Astrocyte of the cerebellum (primary cell): ENCODE measurements at regions not wholly inside any gene's neighbourhood (a gene's known extent, or its start where the extent isn't known, plus 50 kb on each side); places are given as distances from the start of the nearest gene placed in this dataset.

Experiments
- DNase-seq: peaks from one replicate; pipeline ENCODE4 v3.0.0-alpha.2; 2011; ENCODE audit warnings: low read depth
- H3K4me3 ChIP-seq: 2 replicates; pipeline ENCODE4 v1.5.1; 2011; ENCODE audit warnings: mild to moderate bottlenecking, low read depth, low read length, moderate library complexity
- in situ Hi-C: cut with HindIII; loops from 2 replicates; pipeline ENCODE4 v1.10.0; 2017; ENCODE audit warnings: low sequenced_read_pairs
- TF ChIP-seq, protein P1 (sequence below): IDR thresholded peaks from 2 replicates; pipeline ENCODE4 v1.5.1; 2012; ENCODE audit warnings: low read length, low read depth, moderate library complexity, mild to moderate bottlenecking; ENCODE audit errors: missing control alignments

DNA sequence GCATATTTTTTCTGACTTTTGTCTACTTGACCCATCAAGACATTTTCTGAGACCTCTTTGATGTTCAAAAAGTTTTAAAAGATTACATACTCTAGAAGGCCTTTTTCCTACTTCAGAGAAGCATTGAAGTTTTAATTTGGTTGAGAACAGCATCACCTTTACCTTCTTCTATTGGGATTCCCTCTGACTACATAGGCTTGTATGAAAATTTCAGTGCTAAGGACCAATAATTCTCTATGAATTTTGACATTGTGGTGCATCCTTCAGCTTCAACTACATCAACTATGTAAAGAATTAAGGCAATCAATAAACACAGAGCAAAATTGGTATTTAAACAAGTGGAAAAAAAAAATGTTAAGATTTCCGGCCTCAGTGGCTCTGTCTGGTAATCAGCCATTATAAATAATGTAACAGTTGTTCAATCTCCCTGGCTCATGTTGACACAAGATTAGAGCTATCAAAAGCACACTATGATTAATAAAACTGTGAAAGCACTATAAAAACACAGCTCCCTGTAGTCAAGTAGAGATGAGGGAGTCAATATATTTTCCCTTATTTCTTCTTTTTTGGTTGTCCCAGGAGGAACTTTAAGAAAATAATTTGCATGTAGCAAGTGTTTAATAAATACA, 627.0 kb upstream of the SYT4 start:
- no peak overlapping the region for H3K4me3 ChIP-seq
- no peak for DNase-seq
- in situ Hi-C loops, result no loop called here
- TF ChIP-seq, protein P1, sequence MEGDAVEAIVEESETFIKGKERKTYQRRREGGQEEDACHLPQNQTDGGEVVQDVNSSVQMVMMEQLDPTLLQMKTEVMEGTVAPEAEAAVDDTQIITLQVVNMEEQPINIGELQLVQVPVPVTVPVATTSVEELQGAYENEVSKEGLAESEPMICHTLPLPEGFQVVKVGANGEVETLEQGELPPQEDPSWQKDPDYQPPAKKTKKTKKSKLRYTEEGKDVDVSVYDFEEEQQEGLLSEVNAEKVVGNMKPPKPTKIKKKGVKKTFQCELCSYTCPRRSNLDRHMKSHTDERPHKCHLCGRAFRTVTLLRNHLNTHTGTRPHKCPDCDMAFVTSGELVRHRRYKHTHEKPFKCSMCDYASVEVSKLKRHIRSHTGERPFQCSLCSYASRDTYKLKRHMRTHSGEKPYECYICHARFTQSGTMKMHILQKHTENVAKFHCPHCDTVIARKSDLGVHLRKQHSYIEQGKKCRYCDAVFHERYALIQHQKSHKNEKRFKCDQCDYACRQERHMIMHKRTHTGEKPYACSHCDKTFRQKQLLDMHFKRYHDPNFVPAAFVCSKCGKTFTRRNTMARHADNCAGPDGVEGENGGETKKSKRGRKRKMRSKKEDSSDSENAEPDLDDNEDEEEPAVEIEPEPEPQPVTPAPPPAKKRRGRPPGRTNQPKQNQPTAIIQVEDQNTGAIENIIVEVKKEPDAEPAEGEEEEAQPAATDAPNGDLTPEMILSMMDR, result no peak

DNA sequence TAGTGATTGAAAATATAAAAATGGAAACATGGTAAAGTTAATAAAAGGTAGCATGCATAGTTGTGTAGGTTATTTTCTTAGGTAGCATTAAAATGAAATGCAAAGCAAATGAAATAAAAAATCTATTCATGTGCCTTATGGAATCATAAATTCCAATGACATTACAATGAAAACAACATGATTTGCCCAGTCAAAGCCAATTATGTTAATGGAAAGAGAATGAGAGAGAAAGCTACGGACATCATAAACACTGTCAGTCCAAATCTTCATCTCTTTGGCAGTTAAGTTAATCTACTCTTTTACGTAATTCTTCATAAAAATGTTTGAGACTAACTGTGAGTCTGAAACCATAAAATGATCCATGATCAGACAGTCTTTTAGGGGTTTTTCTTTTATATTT, 636.7 kb upstream of the SYT4 start:
- TF ChIP-seq, protein P1, result no peak
- in situ Hi-C loops, result no loop called here
- DNase-seq, result no peak
- no peak overlapping the region for H3K4me3 ChIP-seq

DNA sequence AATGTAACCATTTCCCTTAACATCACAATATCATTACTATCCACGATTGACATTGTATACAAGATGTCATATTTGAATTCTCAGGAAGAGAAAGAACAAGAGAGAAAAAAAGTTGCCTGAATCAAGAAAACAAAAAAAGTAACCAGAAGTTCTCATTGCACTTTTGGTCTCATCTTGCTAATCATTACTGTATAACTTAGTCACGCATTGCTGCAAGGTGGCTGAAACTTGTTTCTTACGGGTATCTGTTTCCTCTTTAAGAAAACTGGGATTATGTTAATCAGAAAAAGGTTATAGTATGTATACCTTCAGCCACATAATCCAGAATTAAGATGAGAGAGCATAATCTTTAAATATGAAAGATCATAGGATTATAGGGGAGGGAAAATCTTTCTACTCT, 639.7 kb upstream of the SYT4 start:
- TF ChIP-seq, protein P1, result no peak
- DNase-seq, result no peak
- in situ Hi-C loops, result no loop called here
- no peak overlapping the region for H3K4me3 ChIP-seq

DNA sequence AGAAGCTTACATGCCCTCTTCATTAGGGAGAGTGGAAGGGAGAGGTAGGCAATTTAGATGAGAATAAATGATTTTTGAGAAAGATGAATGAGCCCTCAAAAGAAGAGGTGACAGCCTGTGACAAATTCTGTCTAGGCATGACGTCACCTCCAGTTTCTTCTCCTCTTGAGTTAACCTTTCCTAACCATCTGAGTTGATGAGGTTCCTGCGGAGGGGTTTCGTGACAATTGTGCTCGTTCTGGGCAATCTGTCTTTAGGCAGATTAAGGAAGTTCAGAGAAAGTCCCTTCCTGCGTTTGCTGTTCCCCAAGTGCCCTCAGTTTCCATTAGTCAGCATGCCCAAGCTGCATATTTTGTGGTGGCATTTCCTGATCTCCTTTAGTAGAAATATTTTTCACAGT, 640.2 kb upstream of the SYT4 start:
- TF ChIP-seq, protein P1, result no peak
- H3K4me3 ChIP-seq, result no peak overlapping the region
- in situ Hi-C loops, result no loop called here
- DNase-seq, result no peak

DNA sequence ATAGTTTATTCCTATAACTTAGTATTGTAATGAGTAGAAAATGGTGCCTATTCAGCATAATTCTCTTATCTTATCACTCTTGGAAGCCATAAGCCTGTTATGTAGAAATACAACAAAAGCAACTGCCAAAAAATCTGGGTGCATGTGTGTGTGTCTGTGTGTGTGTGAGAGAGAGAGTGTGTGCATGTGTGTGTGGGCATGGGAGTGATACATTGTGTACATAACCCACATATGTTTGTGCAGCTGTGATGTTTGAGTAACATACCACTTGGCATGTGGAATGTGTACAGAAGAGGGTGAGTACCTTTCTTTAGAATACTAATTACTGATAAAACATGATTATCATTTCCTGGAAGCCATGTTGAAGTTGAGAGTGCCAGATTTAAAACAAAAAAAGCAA, 642.3 kb upstream of the SYT4 start:
- in situ Hi-C loops, result no loop called here
- TF ChIP-seq, protein P1, result no peak
- H3K4me3 ChIP-seq, result no peak overlapping the region
- no peak for DNase-seq

DNA sequence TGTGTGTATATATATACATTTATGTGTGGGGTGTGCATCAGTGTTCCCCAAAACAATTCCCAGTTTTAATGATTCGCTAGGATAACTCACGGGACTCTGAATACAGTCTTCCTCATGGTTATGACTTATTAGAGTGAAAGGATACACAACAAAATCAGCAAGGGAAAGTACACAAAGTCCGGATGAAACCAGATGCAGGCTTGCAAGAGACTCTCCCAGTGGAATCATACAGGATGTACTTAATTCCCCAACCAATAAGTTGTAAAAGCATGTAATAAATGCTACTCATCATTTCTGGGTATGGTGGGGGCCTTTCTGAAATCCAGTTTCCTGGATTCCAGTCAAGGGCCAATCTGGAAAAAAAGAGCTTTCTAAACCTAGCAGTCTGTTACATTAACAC, 654.1 kb upstream of the SYT4 start:
- H3K4me3 ChIP-seq, result no peak overlapping the region
- in situ Hi-C loops, result no loop called here
- no peak for DNase-seq
- TF ChIP-seq, protein P1, result no peak
